H1 (cell line): ENCODE measurements at regions not wholly inside any gene's neighbourhood (a gene's known extent, or its start where the extent isn't known, plus 50 kb on each side); places are given as distances from the start of the nearest gene placed in this dataset.
A peak's percentile ranks its signal among the peaks of the same experiment; 100 is the strongest.

Source experiments
- CTCF ChIA-PET: fragments of 300-600 bp; sonication (Branson Sonifier 250); formaldehyde crosslinking; loops from one replicate; lab custom pipeline; 2021; ENCODE audit not compliant: partially characterized antibody; lab: Charles Lee
- POLR2A ChIA-PET: fragments of 300-600 bp; sonication (Branson Sonifier 250); formaldehyde crosslinking; loops from one replicate; lab custom pipeline; 2021; ENCODE audit warnings: inconsistent platforms; ENCODE audit not compliant: partially characterized antibody; lab: Charles Lee
- DNase-seq, 2 experiments: peaks; one replicate each; pipeline versions ENCODE4 v3.0.0 to v3.0.0-alpha.2; 2010 to 2022; ENCODE audit warnings: low spot score in 2 of 2, low read depth in 1 of 2, mixed read lengths in 1 of 2
- FAIRE-seq: peaks from 2 replicates; lab custom pipeline; 2011; peaks lifted over from hg19 to GRCh38; lab: Jason Lieb, UNC
- H2AFZ ChIP-seq: 2 replicates; pipeline ENCODE4 v1.8.1; 2012; ENCODE audit warnings: low read length, inconsistent platforms
- H2AK5ac ChIP-seq: 2 replicates; pipeline ENCODE4 v1.6.1; 2013; ENCODE audit warnings: low read depth, low read length
- H2BK120ac ChIP-seq: replicated peaks from 2 replicates; pipeline ENCODE3; 2013; ENCODE audit warnings: low read depth, low read length, inconsistent platforms
- H2BK12ac ChIP-seq: 2 replicates; pipeline ENCODE4 v1.6.1; 2013; ENCODE audit warnings: low read depth, low read length
- H2BK15ac ChIP-seq: 2 replicates; pipeline ENCODE4 v1.6.1; 2013; ENCODE audit warnings: low read length
- H2BK20ac ChIP-seq: 2 replicates; pipeline ENCODE4 v1.6.1; 2013; ENCODE audit warnings: low read length
- H2BK5ac ChIP-seq: 2 replicates; pipeline ENCODE4 v1.6.1; 2013; ENCODE audit warnings: low read depth, low read length
- H3K14ac ChIP-seq: 2 replicates; pipeline ENCODE4 v1.6.1; 2013; ENCODE audit warnings: inconsistent platforms; ENCODE audit not compliant: insufficient read length
- H3K18ac ChIP-seq: 2 replicates; pipeline ENCODE4 v1.6.1; 2013; ENCODE audit warnings: low read length; ENCODE audit errors: extremely low read depth
- H3K23ac ChIP-seq: 2 replicates; pipeline ENCODE4 v1.6.1; 2013; ENCODE audit warnings: inconsistent platforms; ENCODE audit not compliant: insufficient read length
- H3K23me2 ChIP-seq: 2 replicates; pipeline ENCODE4 v1.6.1; 2013; ENCODE audit warnings: low read depth, low read length
- H3K27ac ChIP-seq: 2 replicates; pipeline ENCODE4 v1.6.1; 2011; ENCODE audit warnings: low read depth, low read length, inconsistent platforms
- H3K27me3 ChIP-seq, 4 experiments: replicated peaks in 1 of 4; 1 replicate in 1 of 4; 2 replicates in 3 of 4; pipeline versions ENCODE4 v1.6.1 to v1.8.1; 2011 to 2013; ENCODE audit warnings: low read length in 3 of 4, mild to moderate bottlenecking in 3 of 4, inconsistent platforms in 2 of 4, mixed read lengths in 2 of 4, moderate library complexity in 1 of 4; ENCODE audit not compliant: control insufficient read depth in 3 of 4, insufficient read depth in 3 of 4; ENCODE audit errors: extremely low read depth in 1 of 4
- H3K36me3 ChIP-seq, 4 experiments: 2 replicates each; pipeline versions ENCODE4 v1.6.1 to v1.8.1; 2011 to 2013; ENCODE audit warnings: mild to moderate bottlenecking in 4 of 4, low read length in 3 of 4, moderate library complexity in 2 of 4, control low read depth in 1 of 4, inconsistent platforms in 1 of 4; ENCODE audit not compliant: insufficient read depth in 4 of 4, control insufficient read depth in 2 of 4
- H3K4ac ChIP-seq: replicated peaks from 2 replicates; pipeline ENCODE3; 2013; ENCODE audit warnings: low read length, low read depth, mixed read lengths, inconsistent platforms; ENCODE audit not compliant: insufficient read length
- H3K4me1 ChIP-seq, 4 experiments: replicated peaks in 1 of 4; 1 replicate in 1 of 4; 2 replicates in 3 of 4; pipeline versions ENCODE4 v1.6.1 to v1.8.1; 2011 to 2013; ENCODE audit warnings: low read length in 3 of 4, inconsistent platforms in 2 of 4, mixed read lengths in 1 of 4; ENCODE audit not compliant: insufficient read depth in 4 of 4, control insufficient read depth in 3 of 4
- H3K4me2 ChIP-seq, 2 experiments: 2 replicates each; pipeline versions ENCODE4 v1.6.1 to v1.8.1; 2011 to 2013; ENCODE audit warnings: low read depth in 2 of 2, low read length in 2 of 2, control low read depth in 1 of 2, inconsistent platforms in 1 of 2, mild to moderate bottlenecking in 1 of 2; ENCODE audit not compliant: insufficient read depth in 1 of 2
- H3K4me3 ChIP-seq, 4 experiments: fragments of 200-600, 300-600 bp in 1 of 4; sonication (generic), shearing (Covaris generic), sonication (Bioruptor Twin) in 1 of 4; 2 replicates each; pipeline versions ENCODE4 v1.5.1 to v1.8.1; 2011 to 2016; ENCODE audit warnings: low read length in 4 of 4, low read depth in 3 of 4, control low read depth in 2 of 4, inconsistent platforms in 2 of 4, mild to moderate bottlenecking in 2 of 4, mixed read lengths in 1 of 4, moderate library complexity in 1 of 4; ENCODE audit not compliant: insufficient read depth in 2 of 4; ENCODE audit errors: extremely low read depth in 1 of 4
- H3K56ac ChIP-seq: replicated peaks from 2 replicates; pipeline ENCODE3; 2013; ENCODE audit warnings: low read depth, mild to moderate bottlenecking, mixed read lengths, low read length, inconsistent platforms; ENCODE audit not compliant: insufficient read length
- H3K79me1 ChIP-seq: 2 replicates; pipeline ENCODE4 v1.6.1; 2013; ENCODE audit warnings: low read depth, low read length, control low read depth
- H3K79me2 ChIP-seq, 2 experiments: 2 replicates each; pipeline versions ENCODE4 v1.6.1 to v1.8.1; 2012 to 2013; ENCODE audit warnings: low read length in 2 of 2, mild to moderate bottlenecking in 2 of 2, inconsistent platforms in 1 of 2; ENCODE audit not compliant: insufficient read depth in 2 of 2, control insufficient read depth in 1 of 2
- H3K9ac ChIP-seq, 4 experiments: replicated peaks in 1 of 4; 1 replicate in 1 of 4; 2 replicates in 3 of 4; pipeline versions ENCODE4 v1.6.1 to v1.8.1; 2011 to 2013; ENCODE audit warnings: low read depth in 3 of 4, low read length in 3 of 4, control low read depth in 2 of 4, mild to moderate bottlenecking in 2 of 4, moderate library complexity in 2 of 4, inconsistent platforms in 1 of 4; ENCODE audit errors: extremely low read depth in 1 of 4
- H3K9me3 ChIP-seq, 2 experiments: 2 replicates each; pipeline versions ENCODE4 v1.6.1 to v1.8.1; 2012 to 2013; ENCODE audit warnings: mild to moderate bottlenecking in 2 of 2, moderate library complexity in 2 of 2, control low read depth in 1 of 2, inconsistent platforms in 1 of 2, low read depth in 1 of 2, low read length in 1 of 2, mixed read lengths in 1 of 2; ENCODE audit not compliant: insufficient read depth in 2 of 2
- H4K20me1 ChIP-seq, 2 experiments: replicated peaks in 1 of 2; 2 replicates each; pipeline versions ENCODE3 to v1.8.1; 2011 to 2013; ENCODE audit warnings: inconsistent platforms in 2 of 2, low read length in 2 of 2, mild to moderate bottlenecking in 1 of 2; ENCODE audit not compliant: insufficient read depth in 2 of 2, control insufficient read depth in 1 of 2
- H4K5ac ChIP-seq: 2 replicates; pipeline ENCODE4 v1.6.1; 2013; ENCODE audit warnings: low read length, low read depth, mixed read lengths, inconsistent platforms; ENCODE audit not compliant: insufficient read length
- H4K8ac ChIP-seq: 2 replicates; pipeline ENCODE4 v1.8.0; 2013; ENCODE audit warnings: mild to moderate bottlenecking, moderate library complexity, low read length, inconsistent platforms; ENCODE audit not compliant: insufficient read depth; ENCODE audit errors: extremely low read depth
- H4K91ac ChIP-seq: replicated peaks from 2 replicates; pipeline ENCODE3; 2013; ENCODE audit warnings: low read length, mixed read lengths, inconsistent platforms; ENCODE audit not compliant: insufficient read length
- CBX5 ChIP-seq: fragments of 300-800, 300-1000 bp; sonication (generic); IDR thresholded peaks from 2 replicates; pipeline ENCODE4 v1.7.1; 2016; ENCODE audit warnings: antibody characterized with exemption, low read length, low read depth
- POLR2AphosphoS5 ChIP-seq: IDR thresholded peaks from 2 replicates; pipeline ENCODE4 v1.6.1; 2011; ENCODE audit warnings: low read depth, low read length
- RAD21 ChIP-seq, 2 experiments: IDR thresholded peaks in 1 of 2; conservative IDR thresholded peaks in 1 of 2; 2 replicates each; pipeline ENCODE4 v1.6.1; 2011; ENCODE audit warnings: low read depth in 2 of 2, low read length in 2 of 2, improper control_type of control experiment in 1 of 2, inconsistent platforms in 1 of 2, mild to moderate bottlenecking in 1 of 2, moderate library complexity in 1 of 2
- SUZ12 ChIP-seq: fragments of 200-600 bp; sonication (generic); IDR thresholded peaks from 2 replicates; pipeline ENCODE4 v1.6.1; 2012; ENCODE audit warnings: mild to moderate bottlenecking, inconsistent platforms, low read length, moderate library complexity, mixed read lengths
- WGBS, 2 experiments: shearing (Covaris generic) in 1 of 2; methylation state at CpG; one replicate each; pipeline versions ENCODE4 v1.1.6 to v1.1.7; 2013 to 2015; ENCODE audit warnings: low lambda C conversion rate in 2 of 2, mixed read lengths in 2 of 2, inconsistent platforms in 1 of 2, low coverage in 1 of 2, missing lambda C conversion rate in 1 of 2; ENCODE audit not compliant: insufficient replicate concordance in 2 of 2, insufficient coverage in 1 of 2, insufficient read length in 1 of 2; ENCODE audit errors: extremely low coverage in 1 of 2, missing lambda C conversion rate in 1 of 2; 5-methylcytosine and 5-hydroxymethylcytosine counted together
- TF ChIP-seq, protein P1 (sequence below): IDR thresholded peaks from 2 replicates; pipeline ENCODE4 v1.6.1; 2012; ENCODE audit warnings: low read length, inconsistent platforms

DNA sequence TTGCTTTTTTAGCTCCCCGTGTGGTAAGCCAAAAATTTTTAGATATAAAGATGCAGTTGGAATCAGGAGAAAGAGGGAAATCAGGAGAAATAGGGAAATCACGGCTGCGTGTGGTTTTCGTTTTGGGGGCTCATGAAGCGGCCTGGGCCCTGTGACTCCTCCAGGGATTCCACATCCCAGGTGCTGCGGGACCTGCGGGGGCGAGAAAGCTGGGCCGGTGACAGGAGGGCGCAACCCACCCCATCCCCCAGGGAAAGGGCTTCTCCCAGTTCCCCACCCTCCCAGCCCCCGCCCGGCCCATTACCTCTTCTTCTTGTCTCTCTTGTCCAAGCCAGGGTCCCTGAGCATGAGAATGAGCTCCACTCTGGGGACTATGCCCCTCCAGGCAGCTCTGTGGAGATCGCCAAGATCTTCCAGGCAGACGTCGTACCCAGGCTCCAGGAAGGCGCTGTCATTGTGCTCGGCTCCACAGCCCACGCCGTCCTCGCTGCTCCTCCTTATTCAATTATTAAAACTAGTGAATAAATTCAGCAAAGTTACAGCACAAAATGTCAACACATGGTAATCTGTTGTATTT is 111.0 kb downstream of the MRPL57 start:
- peak overlapping the region; percentile 54; the same call in 1 of the 2 replicates for H2AFZ ChIP-seq
- H4K91ac ChIP-seq = no peak overlapping the region
- no peaks in the 10 kb centered on the region for H3K9me3 ChIP-seq
- 90% methylated on average over 17 of the region's 20 CpGs; no CpG with 5 or more reads in 1 of the 2 experiments for WGBS, 2 experiments
- H3K14ac ChIP-seq = no peak overlapping the region
- H3K4me1 ChIP-seq = peaks cover 0 to 3% (median 0%) of the 10 kb centered on the region in 4 experiments; a peak in 2 of 7 replicates
- no peak overlapping the region for H3K23ac ChIP-seq
- H3K79me2 ChIP-seq = no peaks in the 10 kb centered on the region
- H3K79me1 ChIP-seq = no peaks in the 10 kb centered on the region
- CTCF ChIA-PET = interaction anchor here (0.7 to 3.9 kb wide), 4 partner anchors 10 to 238 kb away, joined by 3 to 11 read pairs (median 4); no protein-coding TSS in a partner anchor
- H3K36me3 ChIP-seq = no peaks in the 10 kb centered on the region
- POLR2A ChIA-PET = interaction anchor here (1.2 kb wide), 1 partner anchor 171 kb away, joined by 3 read pairs; the partner anchor contains the start of gene ZDHHC20
- H3K56ac ChIP-seq = no peak overlapping the region
- no peaks in the 10 kb centered on the region for H3K27me3 ChIP-seq
- no peak overlapping the region for H2AK5ac ChIP-seq
- no peak overlapping the region for H2BK20ac ChIP-seq
- peak overlapping the region; percentile 35; the same call in 1 of the 2 replicates for H4K8ac ChIP-seq
- H3K4ac ChIP-seq = no peak overlapping the region
- FAIRE-seq (no peak), DNase-seq (no peak)
- no peak overlapping the region for H2BK15ac ChIP-seq
- H3K4me2 ChIP-seq = no peak overlapping the region
- H3K18ac ChIP-seq = no peak overlapping the region
- no peak overlapping the region for H3K4me3 ChIP-seq
- no peaks in the 10 kb centered on the region; the same call in 1 of the 2 replicates for H3K23me2 ChIP-seq
- no peak overlapping the region for H3K9ac ChIP-seq
- no peak overlapping the region for H2BK12ac ChIP-seq
- no peak overlapping the region for H2BK5ac ChIP-seq
- H2BK120ac ChIP-seq = no peak overlapping the region
- H4K20me1 ChIP-seq = no peaks in the 10 kb centered on the region
- no peak overlapping the region for H4K5ac ChIP-seq
- H3K27ac ChIP-seq = no peak overlapping the region
- TF ChIP-seq, protein P1, sequence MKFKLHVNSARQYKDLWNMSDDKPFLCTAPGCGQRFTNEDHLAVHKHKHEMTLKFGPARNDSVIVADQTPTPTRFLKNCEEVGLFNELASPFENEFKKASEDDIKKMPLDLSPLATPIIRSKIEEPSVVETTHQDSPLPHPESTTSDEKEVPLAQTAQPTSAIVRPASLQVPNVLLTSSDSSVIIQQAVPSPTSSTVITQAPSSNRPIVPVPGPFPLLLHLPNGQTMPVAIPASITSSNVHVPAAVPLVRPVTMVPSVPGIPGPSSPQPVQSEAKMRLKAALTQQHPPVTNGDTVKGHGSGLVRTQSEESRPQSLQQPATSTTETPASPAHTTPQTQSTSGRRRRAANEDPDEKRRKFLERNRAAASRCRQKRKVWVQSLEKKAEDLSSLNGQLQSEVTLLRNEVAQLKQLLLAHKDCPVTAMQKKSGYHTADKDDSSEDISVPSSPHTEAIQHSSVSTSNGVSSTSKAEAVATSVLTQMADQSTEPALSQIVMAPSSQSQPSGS = no peak
- TF ChIP-seq RAD21 (IDR thresholded peaks at IDR 0.05 in 1 of 2, conservative IDR thresholded peaks at IDR 0.05 in 1 of 2; ENCODE audit: low read depth in 2 of 2, low read length in 2 of 2) (no peak), CBX5 (no peak), POLR2AphosphoS5 (no peak), SUZ12 (no peak)
